Spleen (tissue), 11 donors: ENCODE measurements at regions not wholly inside any gene's neighbourhood (a gene's known extent, or its start where the extent isn't known, plus 50 kb on each side); places are given as distances from the start of the nearest gene placed in this dataset.

Experiments
- DNase-seq: peaks from one replicate; pipeline ENCODE4 v3.0.0-alpha.2; 2020
- H3K27ac ChIP-seq, 8 donors: fragments of 200-600 bp; sonication (generic) in 7 of 8; 1 replicate in 4 of 8; 2 replicates in 4 of 8; pipeline versions ENCODE4 v1.5.0 to v1.8.0; 2016 to 2021; ENCODE audit warnings: inconsistent platforms in 4 of 8, mild to moderate bottlenecking in 4 of 8, moderate library complexity in 1 of 8
- H3K27me3 ChIP-seq, 7 donors: fragments of 200-600 bp; sonication (generic) in 6 of 7; replicated peaks in 1 of 7; 1 replicate in 4 of 7; 2 replicates in 3 of 7; pipeline versions ENCODE4 v1.5.0 to v1.8.0; 2016 to 2021; ENCODE audit warnings: inconsistent platforms in 3 of 7, mild to moderate bottlenecking in 1 of 7
- H3K36me3 ChIP-seq, 6 donors: fragments of 200-600 bp; sonication (generic) in 5 of 6; 1 replicate in 4 of 6; 2 replicates in 2 of 6; pipeline versions ENCODE4 v1.5.0 to v1.8.0; 2016 to 2021; ENCODE audit warnings: inconsistent platforms in 2 of 6
- H3K4me1 ChIP-seq, 6 donors: fragments of 200-600 bp; sonication (generic) in 5 of 6; 1 replicate in 3 of 6; 2 replicates in 3 of 6; pipeline versions ENCODE4 v1.5.0 to v1.8.0; 2016 to 2021; ENCODE audit warnings: inconsistent platforms in 3 of 6
- H3K4me3 ChIP-seq, 8 donors: fragments of 200-600 bp; sonication (generic) in 7 of 8; 1 replicate in 4 of 8; 2 replicates in 4 of 8; pipeline versions ENCODE4 v1.5.0 to v1.8.0; 2016 to 2021; ENCODE audit warnings: inconsistent platforms in 4 of 8, mild to moderate bottlenecking in 4 of 8, moderate library complexity in 2 of 8
- H3K9me3 ChIP-seq, 8 donors: fragments of 200-600 bp; sonication (generic) in 7 of 8; 1 replicate in 4 of 8; 2 replicates in 4 of 8; pipeline versions ENCODE4 v1.5.0 to v1.8.0; 2016 to 2021; ENCODE audit warnings: inconsistent platforms in 4 of 8
- CTCF ChIP-seq, 11 experiments: fragments of 200-600 bp in 7 of 11; fragments of 450-650 bp in 4 of 11; sonication (generic) in 4 of 11; IDR thresholded peaks in 8 of 11; conservative IDR thresholded peaks in 3 of 11; 1 replicate in 7 of 11; 2 replicates in 4 of 11; pipeline versions ENCODE4 v1.4.0 to v1.8.0; 2016 to 2021; ENCODE audit warnings: antibody characterized with exemption in 11 of 11, inconsistent platforms in 4 of 11, mild to moderate bottlenecking in 1 of 11
- POLR2A ChIP-seq, 3 donors: fragments of 450-650 bp; IDR thresholded peaks; one replicate each; pipeline ENCODE4 v1.5.1; 2017; ENCODE audit warnings: antibody characterized with exemption in 3 of 3, mild to moderate bottlenecking in 1 of 3
- POLR2AphosphoS5 ChIP-seq, 3 donors: sonication (generic); formaldehyde crosslinking; IDR thresholded peaks; one replicate each; pipeline ENCODE4 v1.5.1; 2017; ENCODE audit warnings: antibody characterized with exemption in 3 of 3
- WGBS, 5 donors: extraction: QIAGEN DNeasy Blood & Tissue Kit in 3 of 5; methylation state at CpG; one replicate each; pipeline versions ENCODE4 v1.1.5 to v1.1.7; 2013 to 2018; 5-methylcytosine and 5-hydroxymethylcytosine counted together
- intact Hi-C: fragments of 100-400 bp; cut with DNase I; formaldehyde crosslinking; loops from one replicate; pipeline ENCODE4 v1.15.0; 2023; ENCODE audit warnings: low total_unique reads
- donor health status: healthy with polysubstance abuse.
- donor health status: DM: no; HTN: no; CAD: no; lungs with moderate emphysema.
- donor health status: DM: no; HTN: no; CAD: no.
- donor health status: Bipolar disorder and iron deficiency.
- donor health status: healthy.
- donor health status: DM: no; HTN: no; CAD: no.
- donor health status: DM: yes; HTN: yes; CAD: no.

DNA sequence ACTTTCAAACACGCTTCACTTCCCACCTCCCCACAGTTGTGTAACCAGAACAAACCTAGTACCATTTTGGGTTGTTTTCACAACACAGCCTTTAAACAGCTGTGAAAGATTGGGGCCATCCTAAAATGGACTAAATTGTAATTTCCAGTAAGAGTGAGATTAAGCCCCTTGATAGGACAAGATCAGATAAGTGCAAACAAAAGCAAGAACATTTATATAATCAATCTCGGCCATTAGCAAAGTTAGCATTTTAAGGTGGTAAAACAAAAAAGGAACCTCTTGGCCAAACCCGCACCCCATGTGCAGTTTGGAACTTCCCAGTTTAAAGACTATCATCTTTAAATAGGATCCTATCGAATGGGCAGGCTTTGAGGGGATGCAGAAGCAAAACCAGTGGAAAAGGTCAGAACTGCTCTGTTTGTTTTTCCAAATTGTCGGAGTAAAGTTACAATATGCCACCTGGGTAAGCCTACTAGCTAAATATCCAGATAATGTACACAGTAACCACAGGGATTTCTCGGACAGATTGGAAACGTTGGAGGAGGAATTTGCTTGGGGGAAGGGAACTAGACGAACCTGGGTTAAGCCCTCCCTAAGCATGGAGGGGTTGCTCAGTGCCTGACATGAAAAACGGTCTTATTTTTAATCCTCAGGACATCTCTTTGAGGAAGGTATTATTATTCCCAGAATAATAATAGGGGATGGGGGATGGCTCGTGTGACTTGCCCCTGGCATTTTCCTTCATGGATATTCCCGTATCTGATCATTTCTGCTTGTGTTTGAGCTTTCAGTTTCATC lies 159.8 kb upstream of the SALL4 start:
- Histone ChIP-seq H3K36me3 (no peaks in the 10 kb centered on the region), H3K4me3 (peak overlapping the region in 2 of 8 donors; percentile 16 to 44), H3K9me3 (no peaks in the 10 kb centered on the region), H3K27me3 (peaks cover 0 to 13% (median 0%) of the 10 kb centered on the region in 7 donors), H3K4me1 (peaks cover 0 to 13% (median 2%) of the 10 kb centered on the region in 6 donors), H3K27ac (no peak overlapping the region)
- no peak for DNase-seq
- intact Hi-C loops: loop anchor here (10.0 kb wide), 1 partner anchor 327 kb away; no protein-coding TSS in a partner anchor
- TF ChIP-seq POLR2AphosphoS5 (IDR thresholded peaks at IDR 0.05) (no peak), POLR2A (IDR thresholded peaks at IDR 0.05) (no peak), CTCF (IDR thresholded peaks at IDR 0.05 in 8 of 11, conservative IDR thresholded peaks at IDR 0.05 in 3 of 11) (no peak)
- WGBS, 5 donors: 63 to 81% (median 74%) methylated on average over 11 of the region's 11 CpGs

DNA sequence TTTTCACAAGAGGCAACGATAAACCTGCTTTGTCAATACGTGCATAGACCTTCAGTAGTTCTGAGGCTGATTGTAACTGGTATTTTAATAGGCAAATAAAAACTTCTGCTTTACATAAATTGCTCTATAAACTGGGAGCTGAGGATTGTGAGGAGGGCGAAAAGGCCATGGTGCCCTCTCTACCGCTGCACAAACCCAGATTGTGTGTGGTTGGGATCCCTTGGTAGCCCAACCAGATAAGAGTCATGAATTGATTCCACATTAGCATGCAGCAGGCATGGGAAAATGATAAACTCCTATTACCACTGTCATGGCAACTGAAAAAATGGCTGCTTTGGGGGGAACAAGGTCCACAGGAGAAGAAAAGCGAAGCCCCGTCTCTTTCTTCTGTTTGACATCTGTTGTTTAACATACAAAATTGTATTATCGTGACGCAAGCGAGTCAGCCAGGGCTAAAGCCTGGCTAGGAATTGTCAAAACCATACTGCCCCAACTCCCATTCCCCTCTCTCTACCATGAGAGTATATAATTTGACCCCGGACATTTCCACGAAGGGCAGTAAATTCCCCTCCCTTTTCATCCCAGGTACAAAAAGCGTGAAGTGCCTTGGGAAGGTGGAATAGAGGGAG lies 157.8 kb upstream of the SALL4 start:
- H3K36me3 ChIP-seq: no peaks in the 10 kb centered on the region
- intact Hi-C loops: loop anchor here (10.0 kb wide), 1 partner anchor 325 kb away; no protein-coding TSS in a partner anchor

DNA sequence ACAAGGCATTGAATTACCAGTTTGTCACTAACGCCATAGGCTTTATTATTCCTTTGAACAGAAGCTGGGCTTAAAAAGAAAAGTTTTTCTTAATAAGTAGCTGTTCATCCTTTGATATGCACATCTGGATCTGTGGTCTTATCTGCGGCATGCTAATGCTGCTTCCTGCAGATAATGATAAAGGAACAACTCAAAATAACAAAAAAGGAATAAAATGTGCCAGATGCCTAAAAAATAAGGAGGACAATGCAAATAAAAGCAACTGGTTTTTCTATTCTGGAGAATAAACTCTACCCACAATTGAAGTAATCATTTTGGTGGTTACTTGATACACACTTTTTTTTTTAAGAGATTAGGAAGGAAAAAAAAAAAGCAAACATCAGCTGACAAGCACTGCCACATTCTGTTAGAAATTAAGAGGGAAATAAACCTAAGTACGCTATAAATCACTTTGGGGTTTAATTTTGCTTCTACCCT lies 156.8 kb upstream of the SALL4 start:
- TF ChIP-seq POLR2AphosphoS5 (IDR thresholded peaks at IDR 0.05) (no peak), POLR2A (IDR thresholded peaks at IDR 0.05) (no peak), CTCF (IDR thresholded peaks at IDR 0.05 in 8 of 11, conservative IDR thresholded peaks at IDR 0.05 in 3 of 11) (no peak)
- peaks cover 0 to 13% (median 0%) of the 10 kb centered on the region in 7 donors for H3K27me3 ChIP-seq
- H3K4me1 ChIP-seq: peaks cover 0 to 13% (median 2%) of the 10 kb centered on the region in 6 donors
- no peaks in the 10 kb centered on the region for H3K9me3 ChIP-seq
- intact Hi-C loops: no loop called here
- no peak overlapping the region for H3K4me3 ChIP-seq
- H3K36me3 ChIP-seq: no peaks in the 10 kb centered on the region
- WGBS, 5 donors: 11 to 18% (median 13%) methylated on average over 3 of the region's 3 CpGs
- no peak for DNase-seq
- peak overlapping the region in 1 of 8 donors; percentile 48 for H3K27ac ChIP-seq

More for the DNA sequence above, 157.8 kb upstream of the SALL4 start:
- TF ChIP-seq POLR2A (IDR thresholded peaks at IDR 0.05): no peak
- no peak for TF ChIP-seq CTCF (IDR thresholded peaks at IDR 0.05 in 8 of 11, conservative IDR thresholded peaks at IDR 0.05 in 3 of 11)
- no peak for TF ChIP-seq POLR2AphosphoS5 (IDR thresholded peaks at IDR 0.05)
- no peaks in the 10 kb centered on the region for H3K9me3 ChIP-seq
- peaks cover 0 to 13% (median 0%) of the 10 kb centered on the region in 7 donors for H3K27me3 ChIP-seq
- WGBS, 5 donors: 90 to 96% (median 94%) methylated on average over 12 of the region's 12 CpGs
- peaks cover 0 to 13% (median 2%) of the 10 kb centered on the region in 6 donors for H3K4me1 ChIP-seq
- H3K4me3 ChIP-seq: no peak overlapping the region
- no peak overlapping the region for H3K27ac ChIP-seq
- no peak for DNase-seq
